ENCODE measurements at regions not wholly inside any gene's neighbourhood (a gene's known extent, or its start where the extent isn't known, plus 50 kb on each side); places are given as distances from the start of the nearest gene placed in this dataset.

- no peaks in the 10 kb centered on the region for H3K9me3 ChIP-seq (replicated peaks; ENCODE audit: insufficient read depth, low read length)
- H3K36me3 ChIP-seq (replicated peaks; ENCODE audit: insufficient read depth, low read length) = no peaks in the 10 kb centered on the region
- no peak for DNase-seq
- TF ChIP-seq, protein P1, sequence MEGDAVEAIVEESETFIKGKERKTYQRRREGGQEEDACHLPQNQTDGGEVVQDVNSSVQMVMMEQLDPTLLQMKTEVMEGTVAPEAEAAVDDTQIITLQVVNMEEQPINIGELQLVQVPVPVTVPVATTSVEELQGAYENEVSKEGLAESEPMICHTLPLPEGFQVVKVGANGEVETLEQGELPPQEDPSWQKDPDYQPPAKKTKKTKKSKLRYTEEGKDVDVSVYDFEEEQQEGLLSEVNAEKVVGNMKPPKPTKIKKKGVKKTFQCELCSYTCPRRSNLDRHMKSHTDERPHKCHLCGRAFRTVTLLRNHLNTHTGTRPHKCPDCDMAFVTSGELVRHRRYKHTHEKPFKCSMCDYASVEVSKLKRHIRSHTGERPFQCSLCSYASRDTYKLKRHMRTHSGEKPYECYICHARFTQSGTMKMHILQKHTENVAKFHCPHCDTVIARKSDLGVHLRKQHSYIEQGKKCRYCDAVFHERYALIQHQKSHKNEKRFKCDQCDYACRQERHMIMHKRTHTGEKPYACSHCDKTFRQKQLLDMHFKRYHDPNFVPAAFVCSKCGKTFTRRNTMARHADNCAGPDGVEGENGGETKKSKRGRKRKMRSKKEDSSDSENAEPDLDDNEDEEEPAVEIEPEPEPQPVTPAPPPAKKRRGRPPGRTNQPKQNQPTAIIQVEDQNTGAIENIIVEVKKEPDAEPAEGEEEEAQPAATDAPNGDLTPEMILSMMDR (IDR thresholded peaks at IDR 0.05; ENCODE audit: low read length) = no peak
- TF ChIP-seq EZH2phosphoT487 (IDR thresholded peaks at IDR 0.05; ENCODE audit: low read length) = no peak
- no peaks in the 10 kb centered on the region for H3K9me2 ChIP-seq (replicated peaks; ENCODE audit: insufficient read depth, low read length)
- no peaks in the 10 kb centered on the region for H3K27me3 ChIP-seq (replicated peaks; ENCODE audit: insufficient read depth, low read length)
- H3F3A ChIP-seq (ENCODE audit: insufficient read depth, low read length) = no peaks in the 10 kb centered on the region
- H3K4me2 ChIP-seq (ENCODE audit: low read depth, low read length) = no peak overlapping the region
- no peak overlapping the region for H2AFZ ChIP-seq (ENCODE audit: low read length)
- H3K4me1 ChIP-seq (ENCODE audit: low read length) = no peaks in the 10 kb centered on the region
- H3K4me3 ChIP-seq (ENCODE audit: low read length) = no peak overlapping the region
- no peak overlapping the region for H3K9ac ChIP-seq (ENCODE audit: low read length)
- no peaks in the 10 kb centered on the region for H4K20me1 ChIP-seq (ENCODE audit: insufficient read depth, low read length)
- H3K79me2 ChIP-seq (ENCODE audit: low read length) = no peaks in the 10 kb centered on the region
- H3K27ac ChIP-seq (ENCODE audit: low read length) = no peak overlapping the region
Measured at GRCh38 chr17:5773816-5774360, 189.6 kb upstream of the NLRP1 start.

GRCh38 chr17:5775098-5775497 lies 190.8 kb upstream of the NLRP1 start:
- no peak for DNase-seq
- H3K9me3 ChIP-seq (replicated peaks; ENCODE audit: insufficient read depth, low read length) = no peaks in the 10 kb centered on the region

DNA sequence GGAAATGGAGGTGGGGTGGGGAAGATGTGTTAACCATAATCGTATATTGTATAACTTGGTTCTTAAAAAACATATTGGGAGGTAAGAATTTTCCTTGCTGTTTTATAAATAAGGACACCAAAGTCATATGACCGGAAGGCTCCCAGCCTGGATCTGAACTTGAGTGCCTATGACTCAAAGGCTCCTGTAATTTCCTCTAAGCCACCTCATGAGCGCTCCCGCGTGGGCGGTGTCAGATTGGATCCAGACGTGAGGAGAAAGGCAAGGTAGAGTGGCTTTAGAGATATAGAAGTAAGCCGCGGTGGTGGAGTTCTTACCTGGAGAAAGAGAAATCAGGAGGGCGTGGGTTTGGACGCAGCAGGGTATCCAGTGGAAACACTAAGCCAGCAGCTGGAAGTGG lies 196.2 kb upstream of the NLRP1 start:
- H3K4me3 ChIP-seq (ENCODE audit: low read length) = no peak overlapping the region

More at GRCh38 chr17:5775098-5775497, 190.8 kb upstream of the NLRP1 start:
- Histone ChIP-seq H3K27ac (ENCODE audit: low read length) (no peak overlapping the region), H3K9ac (ENCODE audit: low read length) (no peak overlapping the region), H2AFZ (ENCODE audit: low read length) (no peak overlapping the region), H3K27me3 (replicated peaks; ENCODE audit: insufficient read depth, low read length) (no peaks in the 10 kb centered on the region), H3F3A (ENCODE audit: insufficient read depth, low read length) (no peaks in the 10 kb centered on the region), H3K79me2 (ENCODE audit: low read length) (no peaks in the 10 kb centered on the region), H3K4me2 (ENCODE audit: low read depth, low read length) (no peak overlapping the region), H3K4me3 (ENCODE audit: low read length) (no peak overlapping the region), H3K9me2 (replicated peaks; ENCODE audit: insufficient read depth, low read length) (no peaks in the 10 kb centered on the region), H3K36me3 (replicated peaks; ENCODE audit: insufficient read depth, low read length) (no peaks in the 10 kb centered on the region), H3K4me1 (ENCODE audit: low read length) (no peaks in the 10 kb centered on the region), H4K20me1 (ENCODE audit: insufficient read depth, low read length) (no peaks in the 10 kb centered on the region)
- TF ChIP-seq, protein P1 (IDR thresholded peaks at IDR 0.05; ENCODE audit: low read length) = no peak
- TF ChIP-seq EZH2 (optimal IDR thresholded peaks at IDR 0.05; ENCODE audit: low read depth, low read length) = no peak
- TF ChIP-seq EZH2phosphoT487 (IDR thresholded peaks at IDR 0.05; ENCODE audit: low read length) = no peak

More for the DNA sequence above, 196.2 kb upstream of the NLRP1 start:
- Histone ChIP-seq H3K9ac (ENCODE audit: low read length) (no peak overlapping the region), H3K36me3 (replicated peaks; ENCODE audit: insufficient read depth, low read length) (no peaks in the 10 kb centered on the region), H3K79me2 (ENCODE audit: low read length) (no peaks in the 10 kb centered on the region), H4K20me1 (ENCODE audit: insufficient read depth, low read length) (no peaks in the 10 kb centered on the region), H3K9me3 (replicated peaks; ENCODE audit: insufficient read depth, low read length) (no peaks in the 10 kb centered on the region), H2AFZ (ENCODE audit: low read length) (no peak overlapping the region), H3K4me2 (ENCODE audit: low read depth, low read length) (no peak overlapping the region), H3F3A (ENCODE audit: insufficient read depth, low read length) (no peaks in the 10 kb centered on the region), H3K9me2 (replicated peaks; ENCODE audit: insufficient read depth, low read length) (no peaks in the 10 kb centered on the region), H3K27ac (ENCODE audit: low read length) (no peak overlapping the region), H3K27me3 (replicated peaks; ENCODE audit: insufficient read depth, low read length) (no peaks in the 10 kb centered on the region), H3K4me1 (ENCODE audit: low read length) (no peaks in the 10 kb centered on the region)
- TF ChIP-seq EZH2phosphoT487 (IDR thresholded peaks at IDR 0.05; ENCODE audit: low read length) (no peak), EZH2 (optimal IDR thresholded peaks at IDR 0.05; ENCODE audit: low read depth, low read length) (no peak)
- TF ChIP-seq, protein P1 (IDR thresholded peaks at IDR 0.05; ENCODE audit: low read length) = no peak
- DNase-seq = no peak
